Liver (tissue), 3 donors: ENCODE measurements at regions not wholly inside any gene's neighbourhood (a gene's known extent, or its start where the extent isn't known, plus 50 kb on each side); places are given as distances from the start of the nearest gene placed in this dataset.

Experiments
- ATF3 ChIP-seq: IDR thresholded peaks from 2 replicates; pipeline ENCODE4 v1.6.1; 2016; ENCODE audit warnings: antibody characterized with exemption
- CTCF ChIP-seq: fragments of 150-350 bp; IDR thresholded peaks from 2 replicates; pipeline ENCODE4 v1.5.1; 2017; ENCODE audit warnings: improper control_type of control experiment, low read depth, low read length; ENCODE audit not compliant: missing input control
- FOXA1 ChIP-seq: IDR thresholded peaks from 2 replicates; pipeline ENCODE4 v1.6.1; 2016; ENCODE audit warnings: antibody characterized with exemption
- GABPA ChIP-seq, 2 donors: IDR thresholded peaks in 1 of 2; conservative IDR thresholded peaks in 1 of 2; 2 replicates each; pipeline ENCODE4 v1.6.1; 2016; ENCODE audit warnings: antibody characterized with exemption in 2 of 2, mild to moderate bottlenecking in 1 of 2, moderate library complexity in 1 of 2
- JUND ChIP-seq, 2 donors: IDR thresholded peaks; 2 replicates each; pipeline ENCODE4 v1.6.1; 2016; ENCODE audit warnings: antibody characterized with exemption in 2 of 2
- MAX ChIP-seq: IDR thresholded peaks from 2 replicates; pipeline ENCODE4 v1.6.1; 2016; ENCODE audit warnings: antibody characterized with exemption
- NR2F2 ChIP-seq: IDR thresholded peaks from 2 replicates; pipeline ENCODE4 v1.6.1; 2016; ENCODE audit warnings: antibody characterized with exemption
- RAD21 ChIP-seq, 2 donors: IDR thresholded peaks; 2 replicates each; pipeline ENCODE4 v1.6.1; 2016; ENCODE audit warnings: antibody characterized with exemption in 2 of 2, mild to moderate bottlenecking in 2 of 2
- REST ChIP-seq: IDR thresholded peaks from 2 replicates; pipeline ENCODE4 v1.6.1; 2016; ENCODE audit warnings: antibody characterized with exemption, mild to moderate bottlenecking
- SP1 ChIP-seq: IDR thresholded peaks from 2 replicates; pipeline ENCODE4 v1.6.1; 2018; ENCODE audit warnings: antibody characterized with exemption, mild to moderate bottlenecking
- TAF1 ChIP-seq: conservative IDR thresholded peaks from 2 replicates; pipeline ENCODE4 v1.6.1; 2016; ENCODE audit warnings: antibody characterized with exemption, mild to moderate bottlenecking
- donor health status: healthy.
- donor health status: healthy.

GRCh38 chr9:78393932-78394331 lies 97.0 kb downstream of the PSAT1 start:
- TF ChIP-seq CTCF (no peak), MAX (no peak), TAF1 (no peak), RAD21 (IDR thresholded peaks at IDR 0.05) (no peak), GABPA (IDR thresholded peaks at IDR 0.05 in 1 of 2, conservative IDR thresholded peaks at IDR 0.05 in 1 of 2) (no peak), SP1 (no peak), REST (no peak), NR2F2 (no peak), ATF3 (no peak), JUND (IDR thresholded peaks at IDR 0.05) (no peak), FOXA1 (no peak)
